Suprapubic skin (tissue), 4 donors: ENCODE measurements at regions not wholly inside any gene's neighbourhood (a gene's known extent, or its start where the extent isn't known, plus 50 kb on each side); places are given as distances from the start of the nearest gene placed in this dataset.

ENCODE experiments used
- DNase-seq, 2 donors: peaks; one replicate each; pipeline ENCODE4 v3.0.0-alpha.2; 2019; ENCODE audit warnings: low spot score in 2 of 2
- H3K27ac ChIP-seq: fragments of 200-600 bp; sonication (generic); one replicate; pipeline ENCODE4 v1.5.1; 2019
- H3K27me3 ChIP-seq: fragments of 200-600 bp; sonication (generic); one replicate; pipeline ENCODE4 v1.5.1; 2019
- H3K36me3 ChIP-seq: fragments of 200-600 bp; sonication (generic); one replicate; pipeline ENCODE4 v1.5.1; 2019
- H3K4me1 ChIP-seq: fragments of 200-600 bp; sonication (generic); one replicate; pipeline ENCODE4 v1.5.1; 2019
- H3K4me3 ChIP-seq: fragments of 200-600 bp; sonication (generic); one replicate; pipeline ENCODE4 v1.5.1; 2019; ENCODE audit warnings: mild to moderate bottlenecking
- H3K9me3 ChIP-seq: fragments of 200-600 bp; sonication (generic); one replicate; pipeline ENCODE4 v1.5.1; 2019
- CTCF ChIP-seq, 2 donors: fragments of 200-600 bp in 1 of 2; fragments of 450-650 bp in 1 of 2; sonication (generic) in 1 of 2; IDR thresholded peaks; one replicate each; pipeline ENCODE4 v1.5.1; 2016 to 2019; ENCODE audit warnings: antibody characterized with exemption in 2 of 2, mild to moderate bottlenecking in 1 of 2, moderate library complexity in 1 of 2
- EP300 ChIP-seq: sonication (generic); formaldehyde crosslinking; IDR thresholded peaks from one replicate; pipeline ENCODE4 v1.6.1; 2017; ENCODE audit warnings: antibody characterized with exemption
- POLR2A ChIP-seq, 2 donors: fragments of 450-650 bp; IDR thresholded peaks; one replicate each; pipeline ENCODE4 v1.6.1; 2017; ENCODE audit warnings: antibody characterized with exemption in 2 of 2, mild to moderate bottlenecking in 2 of 2, moderate library complexity in 2 of 2
- POLR2AphosphoS5 ChIP-seq, 3 donors: sonication (generic); formaldehyde crosslinking; IDR thresholded peaks; one replicate each; pipeline ENCODE4 v1.6.1; 2017; ENCODE audit warnings: antibody characterized with exemption in 3 of 3
- whole genome bisulfite sequencing: methylation state at CpG from one replicate; pipeline ENCODE4 v1.1.5; 2018; 5-methylcytosine and 5-hydroxymethylcytosine counted together

GRCh38 chr11:15768321-15768720, 588.0 kb downstream of the SOX6 start:
- H3K4me1 ChIP-seq, result peaks cover 22% of the 10 kb centered on the region
- H3K4me3 ChIP-seq, result no peak overlapping the region
- peak overlapping the region; percentile 1 for H3K27ac ChIP-seq
- H3K27me3 ChIP-seq, result no peaks in the 10 kb centered on the region
- H3K36me3 ChIP-seq, result no peaks in the 10 kb centered on the region
- no peaks in the 10 kb centered on the region for H3K9me3 ChIP-seq
- WGBS, result 87% methylated on average over 5 of the region's 5 CpGs
- TF ChIP-seq CTCF (IDR thresholded peaks at IDR 0.05) (no peak), EP300 (no peak), POLR2A (IDR thresholded peaks at IDR 0.05) (no peak), POLR2AphosphoS5 (IDR thresholded peaks at IDR 0.05) (no peak)
- DNase-seq, result no peak

GRCh38 chr11:15769203-15769602, 587.1 kb downstream of the SOX6 start:
- no peak for DNase-seq

GRCh38 chr11:15770798-15771414, 585.4 kb downstream of the SOX6 start:
- no peaks in the 10 kb centered on the region for H3K27me3 ChIP-seq
- TF ChIP-seq CTCF (IDR thresholded peaks at IDR 0.05), result peak in 1 of 2 donors; percentile 41
- TF ChIP-seq EP300, result no peak
- 96% methylated on average over 1 of the region's 1 CpG for WGBS

More at GRCh38 chr11:15769203-15769602, 587.1 kb downstream of the SOX6 start:
- Histone ChIP-seq H3K4me1 (peaks cover 26% of the 10 kb centered on the region), H3K27ac (peak overlapping the region; percentile 1), H3K27me3 (no peaks in the 10 kb centered on the region), H3K36me3 (no peaks in the 10 kb centered on the region), H3K4me3 (no peak overlapping the region), H3K9me3 (no peaks in the 10 kb centered on the region)
- TF ChIP-seq EP300 (no peak), CTCF (IDR thresholded peaks at IDR 0.05) (no peak), POLR2A (IDR thresholded peaks at IDR 0.05) (no peak), POLR2AphosphoS5 (IDR thresholded peaks at IDR 0.05) (no peak)
- WGBS, result 43% methylated on average over 3 of the region's 3 CpGs

GRCh38 chr11:15772547-15772946, 583.8 kb downstream of the SOX6 start:
- no peaks in the 10 kb centered on the region for H3K27me3 ChIP-seq

More at GRCh38 chr11:15770798-15771414, 585.4 kb downstream of the SOX6 start:
- Histone ChIP-seq H3K27ac (no peak overlapping the region), H3K4me3 (no peak overlapping the region), H3K36me3 (no peaks in the 10 kb centered on the region), H3K4me1 (peaks cover 35% of the 10 kb centered on the region), H3K9me3 (no peaks in the 10 kb centered on the region)
- no peak for DNase-seq

GRCh38 chr11:15772981-15773380, 583.4 kb downstream of the SOX6 start:
- Histone ChIP-seq H3K36me3 (no peaks in the 10 kb centered on the region), H3K4me1 (peaks cover 35% of the 10 kb centered on the region), H3K27me3 (no peaks in the 10 kb centered on the region), H3K4me3 (no peak overlapping the region), H3K9me3 (no peaks in the 10 kb centered on the region), H3K27ac (no peak overlapping the region)
- no peak for DNase-seq
- TF ChIP-seq POLR2A (IDR thresholded peaks at IDR 0.05) (no peak), CTCF (IDR thresholded peaks at IDR 0.05) (no peak), POLR2AphosphoS5 (IDR thresholded peaks at IDR 0.05) (no peak), EP300 (no peak)

More at GRCh38 chr11:15772547-15772946, 583.8 kb downstream of the SOX6 start:
- Histone ChIP-seq H3K4me3 (no peak overlapping the region), H3K9me3 (no peaks in the 10 kb centered on the region), H3K36me3 (no peaks in the 10 kb centered on the region), H3K4me1 (peaks cover 35% of the 10 kb centered on the region), H3K27ac (no peak overlapping the region)
- no peak for TF ChIP-seq EP300
- no peak for TF ChIP-seq CTCF (IDR thresholded peaks at IDR 0.05)
- TF ChIP-seq POLR2A (IDR thresholded peaks at IDR 0.05), result no peak
- no peak for TF ChIP-seq POLR2AphosphoS5 (IDR thresholded peaks at IDR 0.05)
- WGBS, result 65% methylated on average over 3 of the region's 3 CpGs
- DNase-seq, result no peak
